Right lobe of liver (tissue), 6 donors: ENCODE measurements at regions not wholly inside any gene's neighbourhood (a gene's known extent, or its start where the extent isn't known, plus 50 kb on each side); places are given as distances from the start of the nearest gene placed in this dataset.

Experiments used
- ATAC-seq, 4 donors: fragments of 200-7000 bp; cut with Tn5 transposase; one replicate each; pipeline ENCODE4 v1.9.1; 2020; ENCODE audit warnings: mild to moderate bottlenecking in 4 of 4, moderate library complexity in 4 of 4
- DNase-seq, 3 donors: peaks; one replicate each; pipeline ENCODE4 v3.0.0-alpha.2; 2020
- H3K27ac ChIP-seq, 3 donors: fragments of 200-600 bp; one replicate each; pipeline ENCODE4 v1.8.0; 2022
- H3K27me3 ChIP-seq, 2 donors: fragments of 200-600 bp; one replicate each; pipeline ENCODE4 v1.8.0; 2022
- H3K36me3 ChIP-seq, 4 donors: fragments of 200-600 bp; sonication (generic) in 1 of 4; one replicate each; pipeline versions ENCODE4 v1.5.1 to v1.8.0; 2017 to 2022; ENCODE audit warnings: control low read depth in 1 of 4
- H3K4me1 ChIP-seq, 4 donors: fragments of 200-600 bp; sonication (generic) in 1 of 4; one replicate each; pipeline versions ENCODE4 v1.5.1 to v1.8.0; 2017 to 2022; ENCODE audit warnings: control low read depth in 1 of 4
- H3K4me3 ChIP-seq, 3 donors: fragments of 200-600 bp; one replicate each; pipeline ENCODE4 v1.8.0; 2022
- H3K9me3 ChIP-seq, 4 donors: fragments of 200-600 bp; sonication (generic) in 1 of 4; one replicate each; pipeline versions ENCODE4 v1.5.1 to v1.8.0; 2017 to 2022; ENCODE audit warnings: control low read depth in 1 of 4
- CTCF ChIP-seq, 4 donors: fragments of 200-600 bp in 3 of 4; fragments of 450-650 bp in 1 of 4; IDR thresholded peaks; one replicate each; pipeline versions ENCODE4 v1.5.1 to v1.8.0; 2016 to 2022; ENCODE audit warnings: antibody characterized with exemption in 4 of 4, mild to moderate bottlenecking in 2 of 4
- POLR2A ChIP-seq: fragments of 450-650 bp; IDR thresholded peaks from one replicate; pipeline ENCODE4 v1.6.1; 2017; ENCODE audit warnings: antibody characterized with exemption, mild to moderate bottlenecking
- WGBS: methylation state at CpG from one replicate; pipeline ENCODE4 v1.1.6; 2018; ENCODE audit warnings: low coverage, low lambda C conversion rate; ENCODE audit not compliant: insufficient coverage; ENCODE audit errors: missing lambda C conversion rate; 5-methylcytosine and 5-hydroxymethylcytosine counted together
- intact Hi-C, 2 donors: fragments of 100-400 bp; cut with DNase I; formaldehyde crosslinking; loops; one replicate each; pipeline versions ENCODE4 v1.11.2 to v1.14.1; 2022
- donor health status: DM: no; HTN: yes; CAD: no.
- donor health status: DM: no; HTN: no; CAD: no.
- donor health status: DM: no; HTN: no; CAD: no.
- donor health status: DM: no; HTN: yes; CAD: no.
- donor health status: DM: no; HTN: yes; CAD: no.

DNA sequence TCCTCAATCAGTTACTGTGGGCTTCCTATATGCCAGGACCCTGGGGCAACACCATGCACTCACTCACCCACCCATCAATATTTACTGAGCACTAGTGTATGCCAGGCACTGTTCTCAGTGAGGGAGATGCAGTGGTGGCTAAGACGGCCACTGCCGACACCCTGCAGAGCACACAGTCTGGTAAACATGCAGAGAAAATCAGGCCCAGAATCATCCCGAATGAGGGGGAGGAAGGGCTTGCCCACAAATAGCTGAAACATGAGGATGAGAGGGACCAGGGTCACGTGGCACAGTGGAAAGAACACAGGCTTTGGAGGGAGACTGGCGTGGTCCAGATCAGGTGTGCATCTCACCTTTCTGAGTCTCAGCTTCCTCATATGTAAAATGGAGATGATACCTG is 89.2 kb upstream of the IGSF21 start:
- no peaks in the 10 kb centered on the region for H3K27me3 ChIP-seq

DNA sequence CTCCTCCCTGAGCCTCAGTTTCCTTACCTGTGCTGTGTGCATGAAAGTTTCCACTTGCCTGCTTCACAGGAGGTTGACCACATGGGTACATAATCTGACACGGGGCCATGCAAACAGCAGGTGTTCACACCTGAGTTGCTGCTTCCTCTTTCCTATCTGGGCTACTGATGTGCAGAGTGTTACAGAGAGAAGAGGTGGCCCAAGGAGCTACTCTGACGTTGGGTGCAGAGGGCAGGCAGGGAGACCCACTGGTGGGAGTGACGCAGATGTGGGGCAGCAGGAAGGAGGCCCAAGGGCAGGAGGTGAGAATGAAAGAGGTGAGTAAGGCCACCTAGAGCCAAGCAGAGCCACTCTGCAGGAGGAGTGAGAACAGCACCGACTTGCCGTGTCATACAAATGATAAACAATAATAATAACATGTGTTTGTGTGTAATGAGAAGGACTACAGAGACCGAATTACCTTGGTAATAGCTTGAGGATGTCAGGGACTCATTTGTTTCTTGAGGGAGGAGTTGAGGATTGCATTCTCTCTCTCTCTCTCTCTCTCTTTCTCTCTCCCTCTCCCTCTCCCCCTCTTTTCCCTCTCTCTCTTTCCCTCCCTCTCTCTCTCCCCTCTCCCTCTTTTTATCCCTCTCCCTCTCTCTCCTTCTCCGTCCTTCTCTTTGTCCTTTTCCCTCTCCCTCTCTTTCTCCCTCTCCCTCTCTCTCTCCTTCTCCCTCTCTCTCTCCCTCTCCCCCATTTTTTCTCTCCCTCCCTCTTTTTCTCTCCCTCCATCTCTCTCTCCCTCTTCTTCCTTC is 87.4 kb upstream of the IGSF21 start:
- Histone ChIP-seq H3K27me3 (no peaks in the 10 kb centered on the region), H3K27ac (no peak overlapping the region), H3K4me3 (no peak overlapping the region), H3K4me1 (no peaks in the 10 kb centered on the region), H3K9me3 (no peaks in the 10 kb centered on the region), H3K36me3 (no peaks in the 10 kb centered on the region)
- 26% methylated on average over 7 of the region's 7 CpGs for WGBS
- TF ChIP-seq POLR2A, result no peak
- no peak for TF ChIP-seq CTCF (IDR thresholded peaks at IDR 0.05)
- intact Hi-C loops, result no loop called here
- DNase-seq, result no peak
- no peak for ATAC-seq

More for the DNA sequence above, 89.2 kb upstream of the IGSF21 start:
- Histone ChIP-seq H3K4me1 (no peaks in the 10 kb centered on the region), H3K4me3 (no peak overlapping the region), H3K36me3 (no peaks in the 10 kb centered on the region), H3K9me3 (no peaks in the 10 kb centered on the region), H3K27ac (no peak overlapping the region)
- ATAC-seq (no peak), DNase-seq (no peak)
- 43% methylated on average over 5 of the region's 5 CpGs for WGBS
- intact Hi-C loops, result no loop called here
- TF ChIP-seq POLR2A (no peak), CTCF (IDR thresholded peaks at IDR 0.05) (no peak)

DNA sequence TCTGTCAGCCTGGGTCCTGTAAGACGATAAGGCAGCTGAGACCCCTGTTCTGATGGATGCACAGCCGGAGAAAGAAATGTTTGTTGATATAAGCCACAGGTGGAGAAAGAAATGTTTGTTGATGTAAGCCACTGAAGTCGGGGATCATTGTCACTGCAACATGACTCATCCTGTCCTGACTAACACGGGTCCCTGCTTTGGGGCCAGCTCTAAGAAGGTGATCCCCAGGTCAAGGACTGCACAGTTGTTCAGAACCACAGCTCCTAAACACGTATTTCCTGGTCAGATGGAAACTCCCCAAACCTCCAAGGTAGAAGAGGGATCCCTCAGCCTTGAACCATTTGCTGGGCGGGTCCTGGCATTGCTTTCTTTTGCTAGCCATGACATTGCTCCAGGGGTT is 86.4 kb upstream of the IGSF21 start:
- no peaks in the 10 kb centered on the region for H3K9me3 ChIP-seq
- intact Hi-C loops, result no loop called here
- no peaks in the 10 kb centered on the region for H3K27me3 ChIP-seq
- TF ChIP-seq CTCF (IDR thresholded peaks at IDR 0.05) (no peak), POLR2A (no peak)
- no peak for ATAC-seq
- H3K4me1 ChIP-seq, result no peaks in the 10 kb centered on the region
- no peak overlapping the region for H3K27ac ChIP-seq
- WGBS, result 28% methylated on average over 5 of the region's 6 CpGs
- DNase-seq, result no peak
- H3K4me3 ChIP-seq, result no peak overlapping the region
- H3K36me3 ChIP-seq, result no peaks in the 10 kb centered on the region

DNA sequence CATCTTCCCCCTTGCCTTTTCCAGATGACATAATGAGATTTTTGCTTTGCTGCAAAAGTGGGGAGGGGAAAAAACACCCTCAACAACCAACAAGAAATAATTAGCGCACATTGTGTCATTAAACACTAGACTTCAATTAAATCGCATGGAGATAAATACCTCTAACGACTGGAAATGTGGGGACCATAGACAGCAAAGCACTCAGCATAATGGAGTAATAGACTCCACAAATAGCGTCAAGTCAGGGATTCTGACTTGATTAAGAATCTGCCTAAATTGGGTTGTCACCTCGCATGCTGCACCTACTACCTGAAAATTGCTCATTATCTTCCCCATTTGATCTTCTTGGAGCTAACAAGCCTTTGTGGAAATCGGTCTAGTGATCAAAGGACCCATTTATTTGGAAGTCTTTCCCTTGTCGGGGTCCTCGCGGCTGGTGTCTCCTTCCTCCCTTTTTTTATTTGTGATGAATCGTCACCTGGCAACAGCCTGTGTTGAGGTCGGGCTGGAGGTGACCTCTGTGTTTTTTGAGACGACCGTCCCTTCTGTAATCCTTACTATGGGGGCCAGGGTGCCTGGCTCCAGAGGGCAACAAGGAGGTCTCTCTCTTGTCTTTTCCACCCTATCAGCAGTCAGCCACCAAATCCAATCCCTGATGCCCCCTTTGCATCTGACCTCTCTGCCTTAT is 75.3 kb upstream of the IGSF21 start:
- ATAC-seq, result no peak
- intact Hi-C loops, result no loop called here
- 38% methylated on average over 12 of the region's 13 CpGs for WGBS
- H3K9me3 ChIP-seq, result no peaks in the 10 kb centered on the region
- no peak overlapping the region for H3K4me3 ChIP-seq
- H3K27me3 ChIP-seq, result no peaks in the 10 kb centered on the region
- no peak for TF ChIP-seq CTCF (IDR thresholded peaks at IDR 0.05)
- no peak for TF ChIP-seq POLR2A
- H3K36me3 ChIP-seq, result no peaks in the 10 kb centered on the region
- DNase-seq, result no peak
- no peaks in the 10 kb centered on the region for H3K4me1 ChIP-seq
- H3K27ac ChIP-seq, result no peak overlapping the region
